ENCODE measurements at regions not wholly inside any gene's neighbourhood (a gene's known extent, or its start where the extent isn't known, plus 50 kb on each side); places are given as distances from the start of the nearest gene placed in this dataset.

GRCh38 chr7:7112868-7113267, 69.5 kb upstream of the C1GALT1 start:
- no peak for ATAC-seq
- Histone ChIP-seq H3K27ac (no peak overlapping the region), H3K4me1 (no peaks in the 10 kb centered on the region), H3K27me3 (no peaks in the 10 kb centered on the region), H3K4me3 (no peak overlapping the region), H3K36me3 (no peaks in the 10 kb centered on the region), H3K9me3 (no peaks in the 10 kb centered on the region)
- intact Hi-C loops (cut with DNase I; ENCODE audit: low total_unique reads) (no loop called here), in situ Hi-C loops (cut with MboI; ENCODE audit: low sequenced_read_pairs in 4 of 4) (loop anchor here in 3 of 4 donors (25.0 kb wide), 2 partner anchors 274 to 424 kb away; partner anchors contain the start of gene COL28A1 (in 2 of the 3))
- DNase-seq: no peak
- no peak for TF ChIP-seq POLR2A (IDR thresholded peaks at IDR 0.05)
- TF ChIP-seq CTCF (IDR thresholded peaks at IDR 0.05 in 4 of 5, conservative IDR thresholded peaks at IDR 0.05 in 1 of 5): no peak

- no peak for TF ChIP-seq POLR2A (IDR thresholded peaks at IDR 0.05)
- TF ChIP-seq CTCF (IDR thresholded peaks at IDR 0.05 in 4 of 5, conservative IDR thresholded peaks at IDR 0.05 in 1 of 5): no peak
- in situ Hi-C loops (cut with MboI; ENCODE audit: low sequenced_read_pairs in 4 of 4): loop anchor here in 3 of 4 donors (25.0 kb wide), 2 partner anchors 273 to 423 kb away; partner anchors contain the start of gene COL28A1 (in 2 of the 3)
- no peaks in the 10 kb centered on the region for H3K4me1 ChIP-seq
- DNase-seq (no peak), ATAC-seq (no peak)
- H3K4me3 ChIP-seq: no peak overlapping the region
- no peaks in the 10 kb centered on the region for H3K9me3 ChIP-seq
- no peaks in the 10 kb centered on the region for H3K36me3 ChIP-seq
- intact Hi-C loops (cut with DNase I; ENCODE audit: low total_unique reads): no loop called here
- no peaks in the 10 kb centered on the region for H3K27me3 ChIP-seq
- H3K27ac ChIP-seq: no peak overlapping the region
Measured at GRCh38 chr7:7114575-7115291, 67.6 kb upstream of the C1GALT1 start.

GRCh38 chr7:7117935-7118586, 64.3 kb upstream of the C1GALT1 start:
- Histone ChIP-seq H3K27me3 (no peaks in the 10 kb centered on the region), H3K36me3 (no peaks in the 10 kb centered on the region), H3K4me1 (no peaks in the 10 kb centered on the region), H3K4me3 (no peak overlapping the region), H3K9me3 (no peaks in the 10 kb centered on the region), H3K27ac (no peak overlapping the region)
- no peak for ATAC-seq
- no peak for TF ChIP-seq POLR2A (IDR thresholded peaks at IDR 0.05)
- TF ChIP-seq CTCF (IDR thresholded peaks at IDR 0.05 in 4 of 5, conservative IDR thresholded peaks at IDR 0.05 in 1 of 5): no peak
- no peak for DNase-seq
- intact Hi-C loops (cut with DNase I; ENCODE audit: low total_unique reads): no loop called here
- in situ Hi-C loops (cut with MboI; ENCODE audit: low sequenced_read_pairs in 4 of 4): loop anchor here in 3 of 4 donors (25.0 kb wide), 2 partner anchors 269 to 419 kb away; partner anchors contain the start of gene COL28A1 (in 2 of the 3)

GRCh38 chr7:7118822-7119221, 63.5 kb upstream of the C1GALT1 start:
- no peaks in the 10 kb centered on the region for H3K36me3 ChIP-seq
- no peak for ATAC-seq
- intact Hi-C loops (cut with DNase I; ENCODE audit: low total_unique reads): no loop called here

More at GRCh38 chr7:7118822-7119221, 63.5 kb upstream of the C1GALT1 start:
- Histone ChIP-seq H3K9me3 (no peaks in the 10 kb centered on the region), H3K4me1 (no peaks in the 10 kb centered on the region), H3K27ac (no peak overlapping the region), H3K4me3 (no peak overlapping the region), H3K27me3 (no peaks in the 10 kb centered on the region)
- no peak for TF ChIP-seq CTCF (IDR thresholded peaks at IDR 0.05 in 4 of 5, conservative IDR thresholded peaks at IDR 0.05 in 1 of 5)
- TF ChIP-seq POLR2A (IDR thresholded peaks at IDR 0.05): no peak
- no peak for DNase-seq
- in situ Hi-C loops (cut with MboI; ENCODE audit: low sequenced_read_pairs in 4 of 4): loop anchor here in 3 of 4 donors (25.0 kb wide), 2 partner anchors 268 to 418 kb away; partner anchors contain the start of gene COL28A1 (in 2 of the 3)

Data from gastrocnemius medialis (tissue), 4 donors.